IgD-negative memory B cell (primary cell): ENCODE measurements at regions not wholly inside any gene's neighbourhood (a gene's known extent, or its start where the extent isn't known, plus 50 kb on each side); places are given as distances from the start of the nearest gene placed in this dataset.

Experiments used
- H3K27ac Mint-ChIP-seq, 3 donors: one replicate each; pipeline ENCODE4 v1.8.0; 2020 to 2022; ENCODE audit warnings: mild to moderate bottlenecking in 3 of 3, mixed read lengths in 3 of 3, moderate library complexity in 1 of 3
- H3K27me3 Mint-ChIP-seq: one replicate; pipeline ENCODE4 v1.8.0; 2021; ENCODE audit warnings: mixed read lengths
- H3K36me3 Mint-ChIP-seq: one replicate; pipeline ENCODE4 v1.8.0; 2020; ENCODE audit warnings: mild to moderate bottlenecking, mixed read lengths
- H3K4me1 Mint-ChIP-seq, 3 donors: one replicate each; pipeline ENCODE4 v1.8.0; 2020 to 2022; ENCODE audit warnings: mixed read lengths in 3 of 3, mild to moderate bottlenecking in 1 of 3
- H3K4me3 Mint-ChIP-seq, 4 donors: one replicate each; pipeline ENCODE4 v1.8.0; 2020 to 2022; ENCODE audit warnings: mild to moderate bottlenecking in 4 of 4, mixed read lengths in 4 of 4, moderate library complexity in 3 of 4
- H3K9me3 Mint-ChIP-seq, 3 donors: one replicate each; pipeline ENCODE4 v1.8.0; 2020 to 2021; ENCODE audit warnings: mixed read lengths in 3 of 3, mild to moderate bottlenecking in 1 of 3

DNA sequence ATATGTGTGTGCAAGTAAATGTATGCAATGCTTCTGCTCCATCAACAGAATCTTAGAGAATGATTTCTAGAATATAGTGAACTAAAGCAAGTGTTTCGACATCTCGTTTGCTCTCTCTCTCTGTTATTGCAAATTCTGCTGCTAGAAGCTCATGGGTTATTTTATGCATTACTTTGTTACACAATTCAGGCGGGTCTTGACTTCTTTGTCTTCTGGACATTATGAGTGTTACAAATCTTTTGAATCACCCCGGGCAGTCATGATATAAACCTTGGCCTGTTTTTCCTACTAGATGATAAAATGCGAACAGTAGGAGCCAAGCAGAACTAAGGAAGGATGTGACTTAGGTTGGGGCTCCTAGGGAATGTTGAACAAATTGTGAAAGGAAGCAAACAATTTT, 166.4 kb upstream of the SFRP2 start:
- H3K27me3 Mint-ChIP-seq, result peaks cover 4% of the 10 kb centered on the region

DNA sequence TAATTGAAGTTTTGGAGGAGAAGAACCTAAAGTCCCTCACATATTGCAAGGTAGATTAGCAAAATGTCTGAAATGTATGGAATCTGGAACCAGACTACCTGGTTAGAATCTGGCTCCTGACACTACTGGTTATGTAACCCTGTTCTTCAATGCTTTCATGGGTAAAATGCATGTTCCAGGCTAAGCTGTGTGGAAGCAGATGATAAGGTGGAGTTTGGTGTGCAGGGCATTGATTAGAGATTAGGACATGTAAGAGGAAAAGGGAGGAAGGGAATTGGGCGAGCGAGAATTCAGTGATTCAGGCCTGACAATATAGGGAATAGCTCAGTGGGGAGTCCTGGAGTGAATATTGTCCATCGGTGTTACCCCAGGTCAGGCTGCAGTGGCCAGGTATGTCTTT, 165.8 kb upstream of the SFRP2 start:
- H3K4me1 Mint-ChIP-seq, result peaks cover 0 to 4% (median 0%) of the 10 kb centered on the region in 3 donors
- H3K27me3 Mint-ChIP-seq, result peaks cover 4% of the 10 kb centered on the region
- H3K36me3 Mint-ChIP-seq, result no peaks in the 10 kb centered on the region
- H3K9me3 Mint-ChIP-seq, result peaks cover 0 to 4% (median 2%) of the 10 kb centered on the region in 3 donors
- H3K27ac Mint-ChIP-seq, result no peak overlapping the region
- H3K4me3 Mint-ChIP-seq, result no peak overlapping the region

More for the DNA sequence above, 166.4 kb upstream of the SFRP2 start:
- Mint-ChIP-seq H3K4me1 (peaks cover 0 to 1% (median 0%) of the 10 kb centered on the region in 3 donors), H3K27ac (no peak overlapping the region), H3K9me3 (peaks cover 0 to 4% (median 2%) of the 10 kb centered on the region in 3 donors), H3K36me3 (no peaks in the 10 kb centered on the region), H3K4me3 (no peak overlapping the region)

DNA sequence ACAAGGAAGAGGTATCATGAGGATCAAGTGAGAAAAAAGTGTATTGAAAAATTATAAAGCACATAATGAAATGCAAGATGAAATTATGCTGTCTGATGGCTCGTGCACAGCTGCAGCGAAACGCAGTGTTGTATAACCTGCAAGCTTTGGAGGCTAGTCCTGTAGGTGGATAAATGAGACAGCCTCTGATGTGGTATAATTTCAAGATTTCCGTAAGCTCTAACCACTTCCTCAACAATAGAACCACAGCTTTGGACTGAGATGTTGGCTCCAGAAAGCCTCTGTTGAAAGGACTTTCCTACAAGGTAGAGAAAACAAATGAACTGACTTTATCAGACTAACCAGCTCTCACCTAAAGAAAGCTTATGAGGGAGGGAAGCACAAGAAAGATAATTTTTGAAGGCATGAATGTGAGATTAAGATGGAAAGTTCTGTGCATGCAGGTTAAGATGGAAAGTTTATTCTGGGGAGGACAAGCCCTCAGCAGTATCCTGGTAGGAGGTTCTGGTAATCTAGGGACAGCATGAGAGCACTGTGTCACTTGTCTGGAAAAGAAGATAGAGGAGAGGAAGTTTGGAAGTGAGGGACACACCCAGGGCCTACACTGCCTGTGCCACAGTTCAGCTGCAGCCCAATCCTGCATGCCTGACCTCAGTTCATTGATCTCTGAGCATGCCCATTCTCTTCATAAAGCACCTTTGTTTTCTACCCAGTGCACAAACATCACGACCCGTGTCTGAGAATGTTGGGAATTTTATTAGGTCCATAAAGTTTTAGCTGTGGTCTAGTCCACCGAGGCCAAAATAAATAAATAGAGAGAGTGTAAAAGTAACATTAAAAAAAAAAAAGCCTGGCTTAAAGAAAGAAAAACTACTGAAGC, 161.5 kb upstream of the SFRP2 start:
- Mint-ChIP-seq H3K27me3 (peaks cover 7% of the 10 kb centered on the region), H3K9me3 (peaks cover 0 to 7% (median 0%) of the 10 kb centered on the region in 3 donors), H3K36me3 (no peaks in the 10 kb centered on the region), H3K27ac (no peak overlapping the region), H3K4me3 (no peak overlapping the region), H3K4me1 (peaks cover 0 to 4% (median 1%) of the 10 kb centered on the region in 3 donors)

DNA sequence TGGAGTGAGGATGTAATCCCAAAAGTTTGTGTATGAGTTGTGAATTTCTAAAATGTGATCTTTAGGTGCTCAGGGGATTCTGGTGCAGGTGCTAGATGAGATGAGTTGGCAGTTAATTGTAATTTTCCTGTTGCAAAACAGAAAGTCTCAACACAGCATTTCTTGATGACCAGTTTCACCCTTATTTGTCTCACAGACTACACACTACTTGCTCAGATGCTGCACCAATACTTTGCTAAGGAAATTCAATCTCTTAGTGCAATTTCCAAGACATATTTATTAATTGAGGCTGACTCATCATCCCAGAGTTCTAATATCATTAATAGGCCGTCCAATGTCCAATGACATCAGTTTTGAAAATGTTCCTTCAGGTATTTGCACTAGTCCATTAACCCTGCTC, 159.2 kb upstream of the SFRP2 start:
- peaks cover 7% of the 10 kb centered on the region for H3K27me3 Mint-ChIP-seq
- H3K4me3 Mint-ChIP-seq, result no peak overlapping the region
- H3K9me3 Mint-ChIP-seq, result peaks cover 0 to 10% (median 0%) of the 10 kb centered on the region in 3 donors
- no peaks in the 10 kb centered on the region for H3K36me3 Mint-ChIP-seq
- peaks cover 0 to 4% (median 1%) of the 10 kb centered on the region in 3 donors for H3K4me1 Mint-ChIP-seq
- no peak overlapping the region for H3K27ac Mint-ChIP-seq

DNA sequence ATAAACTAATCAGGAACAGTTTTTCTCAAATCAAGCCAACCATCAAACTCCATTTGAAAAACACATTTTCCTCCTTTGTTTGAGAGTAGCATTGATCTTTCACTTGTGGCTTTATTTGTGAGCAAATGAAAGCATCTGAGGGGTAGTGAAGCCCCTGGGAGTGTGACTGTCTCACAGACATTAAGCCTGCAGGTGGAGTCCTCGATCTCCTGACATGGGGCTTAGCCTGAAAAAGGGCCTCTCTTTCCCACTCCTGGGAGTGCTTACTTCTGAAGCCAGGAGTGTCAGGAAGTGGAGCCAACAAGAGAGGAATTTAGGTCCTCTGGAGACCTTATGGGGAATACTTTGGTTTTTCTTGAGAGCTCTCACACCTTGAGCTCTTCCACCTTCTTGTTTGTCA, 158.2 kb upstream of the SFRP2 start:
- H3K4me3 Mint-ChIP-seq, result no peak overlapping the region
- H3K27ac Mint-ChIP-seq, result no peak overlapping the region
- H3K27me3 Mint-ChIP-seq, result peaks cover 5% of the 10 kb centered on the region
- no peaks in the 10 kb centered on the region for H3K36me3 Mint-ChIP-seq
- H3K9me3 Mint-ChIP-seq, result peaks cover 0 to 10% (median 0%) of the 10 kb centered on the region in 3 donors
- H3K4me1 Mint-ChIP-seq, result peaks cover 0 to 4% (median 1%) of the 10 kb centered on the region in 3 donors

DNA sequence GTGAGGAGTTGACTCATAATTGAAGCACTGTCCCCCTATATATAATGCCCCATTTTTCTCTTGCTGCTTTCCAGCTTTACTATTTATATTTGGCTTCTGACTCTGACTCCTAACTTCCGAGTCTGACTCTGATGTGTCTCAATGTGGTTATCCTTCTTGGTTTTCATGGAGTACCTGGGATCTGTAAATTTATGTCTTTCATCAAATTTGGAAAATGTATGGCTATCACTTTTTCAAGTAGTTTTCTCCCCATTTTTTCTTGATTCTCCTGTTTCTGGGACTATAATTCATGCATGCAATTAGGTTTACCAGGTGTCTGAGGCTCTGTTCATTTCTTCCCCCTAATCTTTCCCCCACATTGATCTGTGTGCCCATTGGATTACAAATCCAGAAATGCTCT, 156.8 kb upstream of the SFRP2 start:
- peaks cover 0 to 10% (median 0%) of the 10 kb centered on the region in 3 donors for H3K9me3 Mint-ChIP-seq
- no peak overlapping the region for H3K4me3 Mint-ChIP-seq
- H3K27ac Mint-ChIP-seq, result no peak overlapping the region
- peaks cover 8% of the 10 kb centered on the region for H3K27me3 Mint-ChIP-seq
- H3K4me1 Mint-ChIP-seq, result peaks cover 0 to 6% (median 1%) of the 10 kb centered on the region in 3 donors
- no peaks in the 10 kb centered on the region for H3K36me3 Mint-ChIP-seq

DNA sequence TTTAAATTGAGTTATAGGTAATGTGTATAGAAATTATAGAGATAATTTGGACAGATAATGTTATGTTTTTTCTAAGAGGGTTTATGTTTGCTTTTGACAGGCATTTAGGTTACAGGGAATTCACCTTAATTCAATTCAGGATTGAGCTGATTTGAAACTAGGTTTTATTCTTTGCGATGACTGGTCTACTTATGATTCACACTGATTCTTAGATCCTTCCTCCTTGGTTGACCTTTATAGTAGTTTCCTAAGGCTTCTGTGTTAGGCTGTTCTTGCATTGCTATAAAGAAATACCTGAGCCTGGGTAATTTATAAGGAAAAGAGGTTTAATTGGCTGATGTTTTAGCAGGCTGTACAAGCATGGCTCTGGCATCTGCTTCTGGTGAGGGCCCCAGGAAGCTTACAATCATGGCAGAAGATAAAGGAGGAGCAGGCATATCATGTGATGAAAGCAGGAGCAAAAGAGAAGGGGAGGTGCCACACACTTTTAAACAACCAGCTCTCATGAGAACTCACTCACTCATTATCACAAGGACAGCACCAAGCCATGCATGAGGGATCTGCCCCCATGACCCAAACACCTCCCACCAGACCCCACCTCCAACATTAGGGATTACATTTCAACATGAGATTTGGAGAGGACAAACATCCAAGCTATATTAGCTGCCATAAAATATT, 155.0 kb upstream of the SFRP2 start:
- H3K27ac Mint-ChIP-seq, result no peak overlapping the region
- H3K27me3 Mint-ChIP-seq, result peaks cover 8% of the 10 kb centered on the region
- H3K4me1 Mint-ChIP-seq, result peaks cover 0 to 2% (median 0%) of the 10 kb centered on the region in 3 donors
- H3K36me3 Mint-ChIP-seq, result no peaks in the 10 kb centered on the region
- no peak overlapping the region for H3K4me3 Mint-ChIP-seq
- peaks cover 0 to 10% (median 0%) of the 10 kb centered on the region in 3 donors for H3K9me3 Mint-ChIP-seq

DNA sequence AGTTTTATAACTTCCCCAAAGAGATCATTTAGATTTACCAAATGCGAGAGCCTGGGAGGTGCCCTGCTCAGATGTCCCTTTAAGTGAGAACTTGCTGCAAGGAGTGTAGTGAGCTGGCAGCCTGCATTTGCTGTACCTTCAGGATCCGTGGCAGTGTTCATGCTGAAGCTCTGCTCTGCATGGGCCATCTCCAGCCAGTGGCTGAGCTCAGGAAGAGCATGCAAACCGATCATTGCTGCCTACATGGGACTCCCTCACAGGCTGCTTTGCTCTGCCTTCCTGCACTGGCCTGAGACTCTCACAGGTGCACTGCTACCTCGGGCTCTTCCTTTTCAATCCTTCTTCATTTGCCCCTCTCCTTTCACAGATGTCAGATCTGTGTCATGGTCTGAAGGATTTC, 152.0 kb upstream of the SFRP2 start:
- Mint-ChIP-seq H3K36me3 (no peaks in the 10 kb centered on the region), H3K4me1 (peaks cover 0 to 2% (median 0%) of the 10 kb centered on the region in 3 donors), H3K9me3 (peaks cover 0 to 9% (median 0%) of the 10 kb centered on the region in 3 donors), H3K27me3 (peaks cover 6% of the 10 kb centered on the region), H3K4me3 (no peak overlapping the region), H3K27ac (no peak overlapping the region)

DNA sequence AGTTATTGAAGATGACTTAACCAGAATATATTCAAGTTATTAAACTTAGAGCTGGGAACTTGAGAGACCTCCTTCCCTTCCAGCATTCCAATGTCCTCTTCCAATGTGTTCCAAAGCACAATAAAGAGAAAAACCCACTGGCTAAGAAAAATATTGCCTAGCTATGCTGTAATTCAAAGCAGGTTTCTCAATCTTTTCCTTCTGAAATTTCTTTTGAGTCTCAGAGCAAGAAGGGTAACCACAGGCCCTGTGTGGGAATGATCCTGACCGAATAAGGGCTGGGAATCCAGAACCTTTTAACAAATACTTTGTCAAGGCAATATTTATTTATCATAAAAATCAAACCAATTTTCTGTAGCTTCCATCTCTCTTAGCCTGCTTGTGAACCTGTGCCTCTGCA, 150.7 kb upstream of the SFRP2 start:
- Mint-ChIP-seq H3K36me3 (no peaks in the 10 kb centered on the region), H3K4me3 (no peak overlapping the region), H3K27ac (no peak overlapping the region), H3K9me3 (no peaks in the 10 kb centered on the region), H3K27me3 (peaks cover 8% of the 10 kb centered on the region), H3K4me1 (peaks cover 0 to 2% (median 0%) of the 10 kb centered on the region in 3 donors)

DNA sequence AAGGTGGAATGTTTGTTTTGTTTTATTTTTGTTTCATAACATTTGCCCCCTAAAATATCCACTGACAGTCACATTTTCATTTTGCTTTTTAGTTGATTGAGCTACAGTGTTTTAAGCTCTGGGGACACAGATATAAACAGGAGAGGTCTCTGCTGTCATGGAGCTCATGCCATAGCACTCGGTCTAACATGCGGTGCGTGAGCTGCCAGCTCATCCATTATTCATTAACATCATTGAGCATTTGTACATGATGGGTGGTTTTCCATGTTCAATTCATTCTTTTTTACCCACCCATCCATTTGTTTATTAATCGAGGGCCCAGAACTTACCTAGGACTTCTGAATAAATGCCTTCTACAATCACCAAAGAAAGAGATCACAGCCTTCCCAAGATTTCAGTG, 150.1 kb upstream of the SFRP2 start:
- Mint-ChIP-seq H3K9me3 (no peaks in the 10 kb centered on the region), H3K36me3 (no peaks in the 10 kb centered on the region), H3K27me3 (peaks cover 10% of the 10 kb centered on the region), H3K4me1 (peaks cover 0 to 2% (median 0%) of the 10 kb centered on the region in 3 donors), H3K4me3 (no peak overlapping the region), H3K27ac (no peak overlapping the region)

DNA sequence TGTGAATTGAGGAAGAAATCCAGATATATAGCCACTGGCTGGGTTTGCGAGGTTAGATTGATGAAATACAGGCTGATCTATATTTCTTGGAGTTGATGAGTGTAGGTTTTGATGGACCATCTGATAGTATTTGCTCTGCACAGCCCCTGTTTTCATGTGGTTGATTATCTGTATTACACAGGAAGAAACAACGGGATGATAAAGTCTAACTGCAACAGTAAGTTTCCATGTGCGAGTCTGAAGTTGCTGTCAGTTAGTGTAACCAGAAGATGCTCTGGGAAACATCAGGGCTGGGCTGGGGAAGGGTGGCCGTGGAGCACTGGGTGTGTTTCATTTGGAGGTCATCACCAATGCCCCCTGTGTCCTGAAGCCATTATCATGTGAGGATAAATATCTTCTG, 148.4 kb upstream of the SFRP2 start:
- Mint-ChIP-seq H3K4me1 (peaks cover 0 to 2% (median 0%) of the 10 kb centered on the region in 3 donors), H3K9me3 (no peaks in the 10 kb centered on the region), H3K27ac (no peak overlapping the region), H3K36me3 (no peaks in the 10 kb centered on the region), H3K4me3 (no peak overlapping the region), H3K27me3 (peaks cover 12% of the 10 kb centered on the region)

DNA sequence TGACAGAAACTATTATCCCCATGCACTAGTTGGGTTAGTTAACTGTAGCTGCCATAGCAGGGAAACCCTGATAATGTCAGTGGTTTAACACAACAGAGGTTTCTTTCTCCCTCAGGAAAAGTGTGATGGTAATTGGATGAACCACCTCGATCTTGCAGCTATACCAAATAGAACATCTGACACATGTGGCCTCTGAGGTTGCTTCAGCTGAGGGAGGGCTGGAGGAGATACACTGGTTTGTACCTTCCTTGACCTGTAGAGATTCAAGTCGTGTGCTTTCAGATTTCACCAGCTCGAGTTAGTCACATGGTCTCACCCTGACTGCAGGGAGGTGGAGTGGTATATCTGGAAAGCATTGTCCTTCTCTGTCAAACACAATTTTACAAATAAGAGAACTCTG, 147.2 kb upstream of the SFRP2 start:
- Mint-ChIP-seq H3K9me3 (no peaks in the 10 kb centered on the region), H3K4me3 (no peak overlapping the region), H3K27ac (no peak overlapping the region), H3K4me1 (peaks cover 0 to 1% (median 0%) of the 10 kb centered on the region in 3 donors), H3K36me3 (no peaks in the 10 kb centered on the region), H3K27me3 (peaks cover 9% of the 10 kb centered on the region)

DNA sequence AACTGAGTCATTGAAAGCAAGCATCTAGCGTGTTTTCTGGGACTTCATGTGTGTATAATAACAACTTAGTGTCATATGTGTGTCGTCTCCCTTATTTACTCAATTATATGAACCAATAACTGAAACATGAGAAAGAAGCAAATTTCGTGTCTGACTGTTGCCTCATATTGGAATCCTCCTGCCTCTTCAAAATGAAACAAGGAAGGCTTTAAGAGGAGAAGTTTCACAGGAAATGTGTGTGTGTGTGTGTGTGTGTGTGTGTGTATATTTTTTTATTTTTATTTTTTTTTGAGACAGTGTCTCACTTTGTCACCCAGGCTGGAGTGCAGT, 145.8 kb upstream of the SFRP2 start:
- no peaks in the 10 kb centered on the region for H3K4me1 Mint-ChIP-seq
- no peak overlapping the region for H3K4me3 Mint-ChIP-seq

DNA sequence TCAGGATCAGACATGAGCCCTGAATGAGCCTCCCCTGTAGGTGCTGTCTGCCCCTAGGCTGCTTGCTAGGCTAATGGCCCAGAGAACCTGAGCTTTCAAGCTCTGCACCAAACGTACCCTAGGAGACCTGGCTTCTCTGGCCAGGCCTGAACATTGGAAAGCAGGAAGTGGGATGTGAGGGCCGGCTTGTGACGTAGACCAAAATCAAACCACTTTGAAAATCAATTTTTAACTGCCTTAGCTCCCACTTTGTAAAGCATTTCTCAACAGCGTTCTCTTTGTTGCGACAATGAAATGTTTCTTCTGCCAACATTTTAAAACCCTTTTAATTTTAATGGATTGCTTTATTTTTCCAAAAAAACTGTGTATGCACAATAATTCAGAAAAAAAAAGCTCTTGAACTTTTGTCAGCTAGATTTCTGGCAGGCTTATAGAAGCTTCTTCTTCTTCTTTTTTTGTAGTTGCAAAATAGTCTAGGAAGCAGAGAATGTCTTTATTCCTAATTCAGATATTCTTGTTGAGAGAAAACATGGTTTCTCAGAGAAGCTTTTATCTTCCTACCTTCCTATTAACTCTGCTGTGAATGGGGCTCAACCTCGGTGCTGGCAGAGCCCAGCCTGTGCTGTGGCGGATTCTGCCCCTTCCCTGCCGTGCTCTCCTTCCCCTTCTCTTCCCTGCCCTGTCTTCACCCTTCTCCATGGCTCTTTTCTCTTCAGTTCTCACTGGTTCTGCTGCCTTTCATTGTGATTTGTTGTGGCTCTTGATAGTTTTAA, 145.2 kb upstream of the SFRP2 start:
- Mint-ChIP-seq H3K36me3 (no peaks in the 10 kb centered on the region), H3K4me1 (no peaks in the 10 kb centered on the region), H3K4me3 (no peak overlapping the region), H3K27me3 (peaks cover 9% of the 10 kb centered on the region), H3K27ac (no peak overlapping the region), H3K9me3 (no peaks in the 10 kb centered on the region)

More for the DNA sequence above, 145.8 kb upstream of the SFRP2 start:
- no peaks in the 10 kb centered on the region for H3K36me3 Mint-ChIP-seq
- H3K27ac Mint-ChIP-seq, result no peak overlapping the region
- H3K9me3 Mint-ChIP-seq, result no peaks in the 10 kb centered on the region
- H3K27me3 Mint-ChIP-seq, result peaks cover 9% of the 10 kb centered on the region

DNA sequence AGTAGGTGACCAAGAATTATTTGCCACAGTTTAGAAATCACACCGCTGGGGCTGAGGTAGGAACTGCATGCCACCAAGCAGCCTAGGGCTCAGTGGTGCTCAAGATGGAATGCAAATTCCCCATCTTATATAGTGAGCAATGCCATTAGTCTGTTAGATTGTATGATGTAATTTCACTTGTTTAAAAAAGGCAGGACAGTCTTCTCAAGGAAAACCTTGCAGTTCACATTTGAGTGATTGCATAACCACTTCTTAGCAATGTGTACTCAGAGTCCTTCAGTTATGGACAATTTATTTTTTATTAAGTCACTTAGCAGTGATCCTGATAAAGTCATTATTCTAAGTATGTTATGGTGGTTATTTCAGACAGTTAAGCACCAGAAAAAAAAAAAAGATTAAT, 142.9 kb upstream of the SFRP2 start:
- Mint-ChIP-seq H3K36me3 (no peaks in the 10 kb centered on the region), H3K4me3 (no peak overlapping the region), H3K27ac (no peak overlapping the region), H3K4me1 (no peaks in the 10 kb centered on the region), H3K27me3 (peaks cover 15% of the 10 kb centered on the region), H3K9me3 (no peaks in the 10 kb centered on the region)
